ENCODE measurements at regions not wholly inside any gene's neighbourhood (a gene's known extent, or its start where the extent isn't known, plus 50 kb on each side); places are given as distances from the start of the nearest gene placed in this dataset.
"Not testable (repeated sequence)": the region's sequence is repeated elsewhere in the genome, so short reads cannot be mapped to it uniquely, and the experiment has no call there.

- DNase-seq (ENCODE audit: low read depth): no peak
- no peak for TF ChIP-seq CTCF (IDR thresholded peaks at IDR 0.05; ENCODE audit: control insufficient read depth, extremely low read depth, insufficient read depth)
- H3K4me3 ChIP-seq (ENCODE audit: low read depth, low read length): no peak overlapping the region
Measured at GRCh38 chr5:40347981-40348725, 331.6 kb upstream of the PTGER4 start.

GRCh38 chr5:40346901-40347300 lies 332.8 kb upstream of the PTGER4 start:
- DNase-seq (ENCODE audit: low read depth): no peak
- no peak for TF ChIP-seq CTCF (IDR thresholded peaks at IDR 0.05; ENCODE audit: control insufficient read depth, extremely low read depth, insufficient read depth)
- H3K4me3 ChIP-seq (ENCODE audit: low read depth, low read length): no peak overlapping the region

GRCh38 chr5:40338434-40338833 lies 341.3 kb upstream of the PTGER4 start:
- not testable (repeated sequence) for DNase-seq (ENCODE audit: low read depth); H3K4me3 ChIP-seq (ENCODE audit: low read depth, low read length)

- H3K4me3 ChIP-seq (ENCODE audit: low read depth, low read length): no peak overlapping the region
- TF ChIP-seq CTCF (IDR thresholded peaks at IDR 0.05; ENCODE audit: control insufficient read depth, extremely low read depth, insufficient read depth): no peak
- no peak for DNase-seq (ENCODE audit: low read depth)
Measured at GRCh38 chr5:40334242-40334635, 345.5 kb upstream of the PTGER4 start.

- H3K4me3 ChIP-seq (ENCODE audit: low read depth, low read length): no peak overlapping the region
- no peak for TF ChIP-seq CTCF (IDR thresholded peaks at IDR 0.05; ENCODE audit: control insufficient read depth, extremely low read depth, insufficient read depth)
- no peak for DNase-seq (ENCODE audit: low read depth)
Measured at GRCh38 chr5:40333459-40334241, 346.1 kb upstream of the PTGER4 start.

- DNase-seq (ENCODE audit: low read depth): no peak
- no peak for TF ChIP-seq CTCF (IDR thresholded peaks at IDR 0.05; ENCODE audit: control insufficient read depth, extremely low read depth, insufficient read depth)
- no peak overlapping the region for H3K4me3 ChIP-seq (ENCODE audit: low read depth, low read length)
Measured at GRCh38 chr5:40332970-40333369, 346.7 kb upstream of the PTGER4 start.

- no peak for TF ChIP-seq CTCF (IDR thresholded peaks at IDR 0.05; ENCODE audit: control insufficient read depth, extremely low read depth, insufficient read depth)
- DNase-seq (ENCODE audit: low read depth): no peak
Measured at GRCh38 chr5:40331616-40332015, 348.1 kb upstream of the PTGER4 start.

More at GRCh38 chr5:40331616-40332015, 348.1 kb upstream of the PTGER4 start:
- H3K4me3 ChIP-seq (ENCODE audit: low read depth, low read length): no peak overlapping the region

All from LNCaP clone FGC (cell line).